HepG2 (cell line): ENCODE measurements at regions not wholly inside any gene's neighbourhood (a gene's known extent, or its start where the extent isn't known, plus 50 kb on each side); places are given as distances from the start of the nearest gene placed in this dataset.

Source experiments
- CEBPG ChIP-seq: IDR thresholded peaks from 2 replicates; pipeline ENCODE4 v1.6.1; 2016
- DPF2 ChIP-seq: sonication (generic); formaldehyde crosslinking; IDR thresholded peaks from 2 replicates; pipeline ENCODE4 v1.4.0; 2020; ENCODE audit warnings: mild to moderate bottlenecking, low read depth, missing genetic modification reagents, borderline replicate concordance
- GATAD1 ChIP-seq: IDR thresholded peaks from 2 replicates; pipeline ENCODE4 v1.6.1; 2016; ENCODE audit warnings: missing genetic modification reagents, missing compliant biosample characterization
- HDAC6 ChIP-seq: fragments of 200-600 bp; sonication (generic); IDR thresholded peaks from 2 replicates; pipeline ENCODE4 v1.7.0; 2017; ENCODE audit warnings: mild to moderate bottlenecking, antibody characterized with exemption, low read length, low read depth
- HOXA9 ChIP-seq: sonication (generic); formaldehyde crosslinking; IDR thresholded peaks from 2 replicates; pipeline ENCODE4 v1.8.1; 2022; ENCODE audit warnings: missing genetic modification reagents, mild to moderate bottlenecking, moderate library complexity, borderline replicate concordance
- KDM6A ChIP-seq: IDR thresholded peaks from 2 replicates; pipeline ENCODE4 v1.6.1; 2016; ENCODE audit warnings: low read depth
- MZF1 ChIP-seq: sonication (generic); formaldehyde crosslinking; IDR thresholded peaks from 2 replicates; pipeline ENCODE4 v1.8.1; 2023; ENCODE audit warnings: mild to moderate bottlenecking, missing genetic modification reagents, borderline replicate concordance
- PAX8 ChIP-seq: sonication (generic); formaldehyde crosslinking; IDR thresholded peaks from 2 replicates; pipeline ENCODE4 v1.8.0; 2022; ENCODE audit warnings: mild to moderate bottlenecking, missing genetic modification reagents, borderline replicate concordance
- PHF21A ChIP-seq: sonication (generic); formaldehyde crosslinking; IDR thresholded peaks from 2 replicates; pipeline ENCODE4 v1.5.0; 2020; ENCODE audit warnings: mild to moderate bottlenecking, missing genetic modification reagents
- POLR2AphosphoS5 ChIP-seq: IDR thresholded peaks from 2 replicates; pipeline ENCODE4 v1.6.1; 2012; ENCODE audit warnings: low read depth, low read length
- RCOR2 ChIP-seq: IDR thresholded peaks from 2 replicates; pipeline ENCODE4 v1.6.1; 2016; ENCODE audit warnings: missing biosample characterization, missing genetic modification reagents
- ZKSCAN8 ChIP-seq: IDR thresholded peaks from 2 replicates; pipeline ENCODE4 v1.6.1; 2016; ENCODE audit warnings: borderline replicate concordance, missing genetic modification reagents, missing compliant biosample characterization
- ZNF331 ChIP-seq: sonication (generic); formaldehyde crosslinking; IDR thresholded peaks from 2 replicates; pipeline ENCODE4 v1.4.0; 2020; ENCODE audit warnings: missing genetic modification reagents
- ZNF44 ChIP-seq: sonication (generic); formaldehyde crosslinking; IDR thresholded peaks from 2 replicates; pipeline ENCODE4 v1.5.1; 2020; ENCODE audit warnings: mild to moderate bottlenecking, missing genetic modification reagents
- ZNF549 ChIP-seq: sonication (generic); formaldehyde crosslinking; IDR thresholded peaks from 2 replicates; pipeline ENCODE4 v1.5.0; 2020; ENCODE audit warnings: missing genetic modification reagents
- ZSCAN29 ChIP-seq: sonication (generic); formaldehyde crosslinking; conservative IDR thresholded peaks from 2 replicates; pipeline ENCODE4 v1.4.0; 2020; ENCODE audit warnings: mild to moderate bottlenecking, missing genetic modification reagents
- TF ChIP-seq, protein P1 (sequence below): sonication (generic); formaldehyde crosslinking; IDR thresholded peaks from 2 replicates; pipeline ENCODE4 v1.4.0; 2020; ENCODE audit warnings: missing genetic modification reagents, borderline replicate concordance
- TF ChIP-seq, protein P2 (sequence below): sonication (generic); formaldehyde crosslinking; IDR thresholded peaks from 2 replicates; pipeline ENCODE4 v1.8.0; 2022; ENCODE audit warnings: missing genetic modification reagents, mild to moderate bottlenecking, inconsistent platforms, borderline replicate concordance
- TF ChIP-seq, protein P3 (sequence below): sonication (generic); formaldehyde crosslinking; IDR thresholded peaks from 2 replicates; pipeline ENCODE4 v1.4.0; 2020; ENCODE audit warnings: missing genetic modification reagents
- TF ChIP-seq, protein P4 (sequence below): sonication (generic); formaldehyde crosslinking; IDR thresholded peaks from 2 replicates; pipeline ENCODE4 v1.4.0; 2020; ENCODE audit warnings: missing genetic modification reagents

DNA sequence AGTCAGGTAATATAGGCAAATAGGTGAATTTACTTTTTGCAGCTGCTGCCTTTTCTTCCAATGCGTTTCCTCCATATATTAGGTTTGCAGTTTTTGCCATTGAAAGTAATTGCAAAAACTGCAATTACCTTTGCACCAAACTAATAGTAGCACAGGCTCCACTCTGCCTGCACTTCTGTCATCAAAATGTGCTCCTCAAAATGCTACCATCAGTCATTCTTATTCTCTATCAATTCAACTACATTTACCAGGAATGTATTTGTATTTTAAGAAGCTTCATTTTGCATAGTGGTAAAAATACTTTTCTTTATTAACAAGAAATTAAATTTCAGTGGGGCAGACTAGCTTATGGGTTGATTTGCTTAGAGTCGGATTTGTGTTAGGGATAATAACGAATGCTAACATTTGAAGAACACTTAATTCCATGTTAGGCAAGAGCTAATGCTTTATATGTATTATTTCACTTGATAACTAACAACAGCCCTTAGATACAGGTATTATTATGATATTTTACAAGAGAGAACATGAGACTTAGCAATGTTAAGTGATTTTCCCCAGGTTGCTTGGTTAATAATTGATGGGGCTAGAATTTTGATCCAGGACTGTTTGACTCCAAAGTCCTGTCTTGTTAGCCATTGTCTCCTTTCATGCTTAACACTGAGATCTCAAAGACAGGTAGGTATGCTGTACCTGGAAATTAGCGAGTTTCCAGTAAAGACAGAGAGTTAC, 300.4 kb downstream of the MAN2A1 start (continued):
- TF ChIP-seq RCOR2 (CRISPR knock-in tag): peak; percentile 53; the same call in 1 of the 2 replicates
- no peak for TF ChIP-seq HDAC6
- TF ChIP-seq CEBPG: peak; percentile 31; the same call in 1 of the 2 replicates
- TF ChIP-seq DPF2: no peak
- no peak for TF ChIP-seq GATAD1 (CRISPR knock-in tag)
- TF ChIP-seq, protein P1, sequence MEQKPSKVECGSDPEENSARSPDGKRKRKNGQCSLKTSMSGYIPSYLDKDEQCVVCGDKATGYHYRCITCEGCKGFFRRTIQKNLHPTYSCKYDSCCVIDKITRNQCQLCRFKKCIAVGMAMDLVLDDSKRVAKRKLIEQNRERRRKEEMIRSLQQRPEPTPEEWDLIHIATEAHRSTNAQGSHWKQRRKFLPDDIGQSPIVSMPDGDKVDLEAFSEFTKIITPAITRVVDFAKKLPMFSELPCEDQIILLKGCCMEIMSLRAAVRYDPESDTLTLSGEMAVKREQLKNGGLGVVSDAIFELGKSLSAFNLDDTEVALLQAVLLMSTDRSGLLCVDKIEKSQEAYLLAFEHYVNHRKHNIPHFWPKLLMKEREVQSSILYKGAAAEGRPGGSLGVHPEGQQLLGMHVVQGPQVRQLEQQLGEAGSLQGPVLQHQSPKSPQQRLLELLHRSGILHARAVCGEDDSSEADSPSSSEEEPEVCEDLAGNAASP: peak; percentile 63; the same call in 1 of the 2 replicates
- TF ChIP-seq, protein P2, sequence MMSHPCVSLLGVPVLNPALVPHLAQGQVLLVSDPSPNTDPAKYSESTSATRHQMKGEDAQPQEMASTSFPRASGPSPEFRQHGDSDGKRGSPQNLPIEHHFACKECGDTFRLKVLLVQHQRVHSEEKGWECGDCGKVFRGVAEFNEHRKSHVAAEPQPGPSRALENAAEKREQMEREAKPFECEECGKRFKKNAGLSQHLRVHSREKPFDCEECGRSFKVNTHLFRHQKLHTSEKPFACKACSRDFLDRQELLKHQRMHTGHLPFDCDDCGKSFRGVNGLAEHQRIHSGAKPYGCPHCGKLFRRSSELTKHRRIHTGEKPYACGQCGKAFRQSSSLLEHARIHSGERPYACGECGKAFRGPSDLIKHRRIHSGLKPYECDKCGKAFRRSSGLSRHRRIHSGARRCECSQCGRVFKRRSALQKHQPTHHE (CRISPR knock-in tag): no peak
- TF ChIP-seq KDM6A: peak; percentile 84
- TF ChIP-seq MZF1 (CRISPR knock-in tag): no peak
- TF ChIP-seq ZNF331: peak; percentile 27; the same call in 1 of the 2 replicates
- TF ChIP-seq HOXA9: no peak
- TF ChIP-seq ZNF549: no peak
- TF ChIP-seq POLR2AphosphoS5: peak; percentile 47; the same call in 1 of the 2 replicates
- TF ChIP-seq PAX8 (CRISPR knock-in tag): no peak
- no peak for TF ChIP-seq ZSCAN29 (CRISPR knock-in tag)
- TF ChIP-seq, protein P3, sequence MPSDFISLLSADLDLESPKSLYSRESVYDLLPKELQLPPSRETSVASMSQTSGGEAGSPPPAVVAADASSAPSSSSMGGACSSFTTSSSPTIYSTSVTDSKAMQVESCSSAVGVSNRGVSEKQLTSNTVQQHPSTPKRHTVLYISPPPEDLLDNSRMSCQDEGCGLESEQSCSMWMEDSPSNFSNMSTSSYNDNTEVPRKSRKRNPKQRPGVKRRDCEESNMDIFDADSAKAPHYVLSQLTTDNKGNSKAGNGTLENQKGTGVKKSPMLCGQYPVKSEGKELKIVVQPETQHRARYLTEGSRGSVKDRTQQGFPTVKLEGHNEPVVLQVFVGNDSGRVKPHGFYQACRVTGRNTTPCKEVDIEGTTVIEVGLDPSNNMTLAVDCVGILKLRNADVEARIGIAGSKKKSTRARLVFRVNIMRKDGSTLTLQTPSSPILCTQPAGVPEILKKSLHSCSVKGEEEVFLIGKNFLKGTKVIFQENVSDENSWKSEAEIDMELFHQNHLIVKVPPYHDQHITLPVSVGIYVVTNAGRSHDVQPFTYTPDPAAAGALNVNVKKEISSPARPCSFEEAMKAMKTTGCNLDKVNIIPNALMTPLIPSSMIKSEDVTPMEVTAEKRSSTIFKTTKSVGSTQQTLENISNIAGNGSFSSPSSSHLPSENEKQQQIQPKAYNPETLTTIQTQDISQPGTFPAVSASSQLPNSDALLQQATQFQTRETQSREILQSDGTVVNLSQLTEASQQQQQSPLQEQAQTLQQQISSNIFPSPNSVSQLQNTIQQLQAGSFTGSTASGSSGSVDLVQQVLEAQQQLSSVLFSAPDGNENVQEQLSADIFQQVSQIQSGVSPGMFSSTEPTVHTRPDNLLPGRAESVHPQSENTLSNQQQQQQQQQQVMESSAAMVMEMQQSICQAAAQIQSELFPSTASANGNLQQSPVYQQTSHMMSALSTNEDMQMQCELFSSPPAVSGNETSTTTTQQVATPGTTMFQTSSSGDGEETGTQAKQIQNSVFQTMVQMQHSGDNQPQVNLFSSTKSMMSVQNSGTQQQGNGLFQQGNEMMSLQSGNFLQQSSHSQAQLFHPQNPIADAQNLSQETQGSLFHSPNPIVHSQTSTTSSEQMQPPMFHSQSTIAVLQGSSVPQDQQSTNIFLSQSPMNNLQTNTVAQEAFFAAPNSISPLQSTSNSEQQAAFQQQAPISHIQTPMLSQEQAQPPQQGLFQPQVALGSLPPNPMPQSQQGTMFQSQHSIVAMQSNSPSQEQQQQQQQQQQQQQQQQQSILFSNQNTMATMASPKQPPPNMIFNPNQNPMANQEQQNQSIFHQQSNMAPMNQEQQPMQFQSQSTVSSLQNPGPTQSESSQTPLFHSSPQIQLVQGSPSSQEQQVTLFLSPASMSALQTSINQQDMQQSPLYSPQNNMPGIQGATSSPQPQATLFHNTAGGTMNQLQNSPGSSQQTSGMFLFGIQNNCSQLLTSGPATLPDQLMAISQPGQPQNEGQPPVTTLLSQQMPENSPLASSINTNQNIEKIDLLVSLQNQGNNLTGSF: no peak
- no peak for TF ChIP-seq ZNF44 (CRISPR knock-in tag)
- TF ChIP-seq PHF21A (CRISPR knock-in tag): no peak
- TF ChIP-seq ZKSCAN8 (CRISPR knock-in tag): no peak
- TF ChIP-seq, protein P4, sequence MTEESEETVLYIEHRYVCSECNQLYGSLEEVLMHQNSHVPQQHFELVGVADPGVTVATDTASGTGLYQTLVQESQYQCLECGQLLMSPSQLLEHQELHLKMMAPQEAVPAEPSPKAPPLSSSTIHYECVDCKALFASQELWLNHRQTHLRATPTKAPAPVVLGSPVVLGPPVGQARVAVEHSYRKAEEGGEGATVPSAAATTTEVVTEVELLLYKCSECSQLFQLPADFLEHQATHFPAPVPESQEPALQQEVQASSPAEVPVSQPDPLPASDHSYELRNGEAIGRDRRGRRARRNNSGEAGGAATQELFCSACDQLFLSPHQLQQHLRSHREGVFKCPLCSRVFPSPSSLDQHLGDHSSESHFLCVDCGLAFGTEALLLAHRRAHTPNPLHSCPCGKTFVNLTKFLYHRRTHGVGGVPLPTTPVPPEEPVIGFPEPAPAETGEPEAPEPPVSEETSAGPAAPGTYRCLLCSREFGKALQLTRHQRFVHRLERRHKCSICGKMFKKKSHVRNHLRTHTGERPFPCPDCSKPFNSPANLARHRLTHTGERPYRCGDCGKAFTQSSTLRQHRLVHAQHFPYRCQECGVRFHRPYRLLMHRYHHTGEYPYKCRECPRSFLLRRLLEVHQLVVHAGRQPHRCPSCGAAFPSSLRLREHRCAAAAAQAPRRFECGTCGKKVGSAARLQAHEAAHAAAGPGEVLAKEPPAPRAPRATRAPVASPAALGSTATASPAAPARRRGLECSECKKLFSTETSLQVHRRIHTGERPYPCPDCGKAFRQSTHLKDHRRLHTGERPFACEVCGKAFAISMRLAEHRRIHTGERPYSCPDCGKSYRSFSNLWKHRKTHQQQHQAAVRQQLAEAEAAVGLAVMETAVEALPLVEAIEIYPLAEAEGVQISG (CRISPR knock-in tag): no peak
